Suprapubic skin (tissue), 4 donors: ENCODE measurements at regions not wholly inside any gene's neighbourhood (a gene's known extent, or its start where the extent isn't known, plus 50 kb on each side); places are given as distances from the start of the nearest gene placed in this dataset.

Experiments
- DNase-seq, 2 donors: peaks; one replicate each; pipeline ENCODE4 v3.0.0-alpha.2; 2019; ENCODE audit warnings: low spot score in 2 of 2
- H3K27ac ChIP-seq: fragments of 200-600 bp; sonication (generic); one replicate; pipeline ENCODE4 v1.5.1; 2019
- H3K27me3 ChIP-seq: fragments of 200-600 bp; sonication (generic); one replicate; pipeline ENCODE4 v1.5.1; 2019
- H3K36me3 ChIP-seq: fragments of 200-600 bp; sonication (generic); one replicate; pipeline ENCODE4 v1.5.1; 2019
- H3K4me1 ChIP-seq: fragments of 200-600 bp; sonication (generic); one replicate; pipeline ENCODE4 v1.5.1; 2019
- H3K4me3 ChIP-seq: fragments of 200-600 bp; sonication (generic); one replicate; pipeline ENCODE4 v1.5.1; 2019; ENCODE audit warnings: mild to moderate bottlenecking
- H3K9me3 ChIP-seq: fragments of 200-600 bp; sonication (generic); one replicate; pipeline ENCODE4 v1.5.1; 2019
- EP300 ChIP-seq: sonication (generic); formaldehyde crosslinking; IDR thresholded peaks from one replicate; pipeline ENCODE4 v1.6.1; 2017; ENCODE audit warnings: antibody characterized with exemption
- POLR2A ChIP-seq, 2 donors: fragments of 450-650 bp; IDR thresholded peaks; one replicate each; pipeline ENCODE4 v1.6.1; 2017; ENCODE audit warnings: antibody characterized with exemption in 2 of 2, mild to moderate bottlenecking in 2 of 2, moderate library complexity in 2 of 2
- POLR2AphosphoS5 ChIP-seq, 3 donors: sonication (generic); formaldehyde crosslinking; IDR thresholded peaks; one replicate each; pipeline ENCODE4 v1.6.1; 2017; ENCODE audit warnings: antibody characterized with exemption in 3 of 3
- WGBS: methylation state at CpG from one replicate; pipeline ENCODE4 v1.1.5; 2018; 5-methylcytosine and 5-hydroxymethylcytosine counted together
- TF ChIP-seq, protein P1 (sequence below), 2 donors: fragments of 200-600 bp in 1 of 2; fragments of 450-650 bp in 1 of 2; sonication (generic) in 1 of 2; IDR thresholded peaks; one replicate each; pipeline ENCODE4 v1.5.1; 2016 to 2019; ENCODE audit warnings: antibody characterized with exemption in 2 of 2, mild to moderate bottlenecking in 1 of 2, moderate library complexity in 1 of 2

DNA sequence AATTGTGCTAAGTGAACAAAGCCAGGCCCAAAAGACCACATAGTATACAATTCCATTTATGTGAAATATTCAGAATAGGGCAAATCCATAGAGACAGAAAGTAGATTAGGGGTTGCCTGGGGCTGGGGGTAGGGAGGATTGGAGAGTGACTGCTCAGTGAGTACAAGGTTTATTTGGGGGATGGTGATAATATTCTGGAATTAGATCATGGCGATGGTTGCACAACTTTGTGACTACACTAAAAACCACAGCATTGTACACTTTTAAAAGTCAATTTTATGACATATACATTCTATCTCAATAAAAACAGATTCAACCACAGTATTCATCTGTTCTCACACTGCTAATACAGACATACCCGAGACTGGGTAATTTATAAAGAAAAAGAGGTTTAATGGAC, 68.7 kb upstream of the MAP1LC3B2 start:
- Histone ChIP-seq H3K27me3 (no peaks in the 10 kb centered on the region), H3K4me1 (peaks cover 7% of the 10 kb centered on the region), H3K9me3 (no peaks in the 10 kb centered on the region), H3K36me3 (no peaks in the 10 kb centered on the region), H3K27ac (no peak overlapping the region), H3K4me3 (no peak overlapping the region)
- no peak for DNase-seq
- 93% methylated on average over 2 of the region's 2 CpGs for WGBS
- TF ChIP-seq POLR2AphosphoS5 (IDR thresholded peaks at IDR 0.05) (no peak), POLR2A (IDR thresholded peaks at IDR 0.05) (no peak), EP300 (no peak)
- TF ChIP-seq, protein P1, sequence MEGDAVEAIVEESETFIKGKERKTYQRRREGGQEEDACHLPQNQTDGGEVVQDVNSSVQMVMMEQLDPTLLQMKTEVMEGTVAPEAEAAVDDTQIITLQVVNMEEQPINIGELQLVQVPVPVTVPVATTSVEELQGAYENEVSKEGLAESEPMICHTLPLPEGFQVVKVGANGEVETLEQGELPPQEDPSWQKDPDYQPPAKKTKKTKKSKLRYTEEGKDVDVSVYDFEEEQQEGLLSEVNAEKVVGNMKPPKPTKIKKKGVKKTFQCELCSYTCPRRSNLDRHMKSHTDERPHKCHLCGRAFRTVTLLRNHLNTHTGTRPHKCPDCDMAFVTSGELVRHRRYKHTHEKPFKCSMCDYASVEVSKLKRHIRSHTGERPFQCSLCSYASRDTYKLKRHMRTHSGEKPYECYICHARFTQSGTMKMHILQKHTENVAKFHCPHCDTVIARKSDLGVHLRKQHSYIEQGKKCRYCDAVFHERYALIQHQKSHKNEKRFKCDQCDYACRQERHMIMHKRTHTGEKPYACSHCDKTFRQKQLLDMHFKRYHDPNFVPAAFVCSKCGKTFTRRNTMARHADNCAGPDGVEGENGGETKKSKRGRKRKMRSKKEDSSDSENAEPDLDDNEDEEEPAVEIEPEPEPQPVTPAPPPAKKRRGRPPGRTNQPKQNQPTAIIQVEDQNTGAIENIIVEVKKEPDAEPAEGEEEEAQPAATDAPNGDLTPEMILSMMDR (IDR thresholded peaks at IDR 0.05), result no peak

DNA sequence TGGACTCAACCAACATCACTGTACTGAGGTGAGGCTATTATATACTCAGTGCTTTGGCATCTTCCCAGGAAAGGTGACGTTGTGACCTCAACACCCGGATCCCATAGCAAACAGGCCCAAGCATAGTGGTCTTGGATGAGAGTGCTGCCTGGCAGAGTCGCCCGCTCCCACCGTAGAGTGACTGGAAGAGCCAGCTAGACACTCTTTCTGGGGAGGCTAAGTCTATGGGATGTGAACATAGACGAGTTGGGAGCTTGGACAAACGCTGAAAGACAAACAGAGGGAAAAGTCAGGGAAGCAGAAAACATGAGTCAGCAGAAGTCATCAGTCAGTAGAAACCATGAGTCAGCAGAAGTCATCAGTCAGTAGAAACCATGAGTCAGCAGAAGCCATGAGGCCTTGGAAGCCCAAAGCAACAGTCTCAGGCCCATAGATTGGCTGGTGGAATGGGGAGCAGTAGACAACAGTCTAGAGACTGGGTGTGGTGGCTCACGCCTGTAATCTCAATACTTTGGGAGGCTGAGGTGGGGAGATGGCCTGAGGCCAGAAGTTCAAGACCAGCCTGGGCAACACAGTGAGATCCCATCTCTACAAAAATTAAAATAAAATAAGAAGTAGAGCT, 66.4 kb upstream of the MAP1LC3B2 start:
- H3K4me3 ChIP-seq, result no peak overlapping the region
- TF ChIP-seq EP300 (no peak), POLR2AphosphoS5 (IDR thresholded peaks at IDR 0.05) (no peak), POLR2A (IDR thresholded peaks at IDR 0.05) (no peak)
- TF ChIP-seq, protein P1 (IDR thresholded peaks at IDR 0.05), result no peak
- no peak for DNase-seq
- no peaks in the 10 kb centered on the region for H3K27me3 ChIP-seq
- H3K36me3 ChIP-seq, result no peaks in the 10 kb centered on the region
- H3K4me1 ChIP-seq, result peaks cover 27% of the 10 kb centered on the region
- H3K27ac ChIP-seq, result no peak overlapping the region
- WGBS, result 84% methylated on average over 8 of the region's 8 CpGs
- H3K9me3 ChIP-seq, result no peaks in the 10 kb centered on the region

DNA sequence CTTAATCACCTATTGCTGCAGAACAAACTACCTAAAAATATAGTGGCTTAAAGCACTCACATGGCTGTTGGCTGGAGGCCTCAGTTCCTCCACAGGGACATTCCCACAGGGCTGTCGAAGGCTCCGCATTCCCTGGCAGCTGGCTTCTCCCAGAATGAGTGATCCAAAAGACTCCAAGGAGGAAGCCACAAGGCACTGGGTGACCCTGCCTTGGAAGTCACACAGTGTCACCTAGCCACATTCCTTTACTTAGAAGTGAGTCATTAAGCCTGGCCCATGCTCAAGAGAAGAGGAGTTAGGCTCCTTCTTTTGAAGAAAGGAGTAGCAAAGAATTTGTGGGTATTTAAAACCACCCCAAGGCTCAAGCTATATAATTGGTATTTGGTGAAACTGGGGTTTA, 63.9 kb upstream of the MAP1LC3B2 start:
- no peak overlapping the region for H3K27ac ChIP-seq
- TF ChIP-seq EP300 (no peak), POLR2AphosphoS5 (IDR thresholded peaks at IDR 0.05) (no peak), POLR2A (IDR thresholded peaks at IDR 0.05) (no peak)
- H3K4me1 ChIP-seq, result peaks cover 27% of the 10 kb centered on the region
- H3K4me3 ChIP-seq, result no peak overlapping the region
- H3K36me3 ChIP-seq, result no peaks in the 10 kb centered on the region
- H3K9me3 ChIP-seq, result no peaks in the 10 kb centered on the region
- no peak for DNase-seq
- no peaks in the 10 kb centered on the region for H3K27me3 ChIP-seq
- WGBS, result 40% methylated on average over 2 of the region's 2 CpGs

DNA sequence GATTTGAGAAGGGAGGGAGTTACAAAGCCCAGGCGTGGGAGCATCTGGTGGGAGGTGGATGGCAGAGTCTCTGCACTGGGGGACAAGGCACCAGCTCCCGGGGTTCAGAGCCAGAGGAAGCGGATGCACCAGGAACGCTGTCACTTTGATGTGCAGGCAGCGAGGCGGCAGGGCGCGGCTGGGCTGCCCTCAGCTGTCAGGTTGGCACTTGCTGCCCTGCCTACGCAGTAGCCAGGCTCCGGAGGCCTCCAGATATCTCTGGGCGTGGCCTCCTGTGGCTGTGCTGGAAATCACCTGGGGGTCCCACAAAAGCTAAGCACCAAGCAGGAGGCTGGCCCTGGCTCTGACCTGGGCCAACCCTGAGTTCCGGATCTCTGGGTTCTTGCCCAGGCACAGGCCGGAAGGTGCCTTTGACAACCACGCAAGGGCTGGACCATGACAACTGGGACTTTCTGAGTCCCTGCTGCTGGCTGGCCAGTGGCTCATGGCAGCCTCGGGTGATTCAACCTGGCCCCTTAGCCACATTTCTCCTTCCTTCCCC, 62.1 kb upstream of the MAP1LC3B2 start:
- peak overlapping the region; percentile 22 for H3K27ac ChIP-seq
- H3K36me3 ChIP-seq, result no peaks in the 10 kb centered on the region
- TF ChIP-seq POLR2A (IDR thresholded peaks at IDR 0.05), result no peak
- TF ChIP-seq EP300, result no peak
- TF ChIP-seq, protein P1 (IDR thresholded peaks at IDR 0.05), result peak in 1 of 2 donors; percentile 19
- 47% methylated on average over 11 of the region's 15 CpGs for WGBS
- H3K9me3 ChIP-seq, result no peaks in the 10 kb centered on the region
- no peaks in the 10 kb centered on the region for H3K27me3 ChIP-seq
- H3K4me1 ChIP-seq, result peaks cover 27% of the 10 kb centered on the region
- H3K4me3 ChIP-seq, result no peak overlapping the region
- peak in 1 of 2 donors; percentile 70 for DNase-seq

DNA sequence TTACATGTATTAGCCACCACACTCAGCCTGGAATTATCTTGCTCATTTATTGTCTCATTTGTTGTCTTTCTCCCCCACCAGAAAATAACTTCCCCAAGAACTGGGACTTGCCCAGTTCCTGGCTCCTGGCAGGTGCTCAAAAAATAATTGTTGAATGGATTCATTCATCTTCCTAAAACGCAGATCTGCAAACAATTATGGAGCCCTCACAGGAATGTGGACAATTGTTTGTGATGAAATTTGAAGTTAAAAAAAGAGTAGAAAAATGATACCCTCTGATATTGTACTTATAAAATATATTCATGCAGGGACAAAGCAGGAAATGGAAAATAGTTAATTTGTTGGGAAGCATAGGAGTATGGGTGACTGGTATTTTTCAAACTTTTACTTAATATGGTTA, 60.7 kb upstream of the MAP1LC3B2 start:
- no peak overlapping the region for H3K4me3 ChIP-seq

More for the DNA sequence above, 60.7 kb upstream of the MAP1LC3B2 start:
- no peaks in the 10 kb centered on the region for H3K27me3 ChIP-seq
- WGBS, result 32% methylated on average over 1 of the region's 1 CpG
- no peaks in the 10 kb centered on the region for H3K36me3 ChIP-seq
- no peak for DNase-seq
- TF ChIP-seq EP300, result no peak
- TF ChIP-seq, protein P1 (IDR thresholded peaks at IDR 0.05), result no peak
- TF ChIP-seq POLR2AphosphoS5 (IDR thresholded peaks at IDR 0.05), result no peak
- no peak for TF ChIP-seq POLR2A (IDR thresholded peaks at IDR 0.05)
- H3K27ac ChIP-seq, result no peak overlapping the region
- H3K4me1 ChIP-seq, result peaks cover 27% of the 10 kb centered on the region
- H3K9me3 ChIP-seq, result no peaks in the 10 kb centered on the region
